Keratinocyte (primary cell): ENCODE measurements at regions not wholly inside any gene's neighbourhood (a gene's known extent, or its start where the extent isn't known, plus 50 kb on each side); places are given as distances from the start of the nearest gene placed in this dataset.
"Not testable (repeated sequence)": the region's sequence is repeated elsewhere in the genome, so short reads cannot be mapped to it uniquely, and the experiment has no call there.

Experiments used
- DNase-seq: peaks from one replicate; pipeline ENCODE4 v3.0.0-alpha.2; 2011; ENCODE audit warnings: low read depth, missing footprints, low spot score
- FAIRE-seq: peaks from 2 replicates; lab custom pipeline; 2011; peaks lifted over from hg19 to GRCh38; lab: Jason Lieb, UNC
- H2AFZ ChIP-seq: 2 replicates; pipeline ENCODE4 v1.6.0; 2012; ENCODE audit warnings: low read length, control low read depth, inconsistent platforms; ENCODE audit not compliant: control insufficient read depth
- H3K27ac ChIP-seq: 2 replicates; pipeline ENCODE4 v1.5.1; 2011; ENCODE audit warnings: low read length; ENCODE audit not compliant: control insufficient read depth, insufficient read depth
- H3K27me3 ChIP-seq: 3 replicates; pipeline ENCODE4 v1.6.0; 2011; ENCODE audit warnings: low read length; ENCODE audit not compliant: control insufficient read depth, insufficient read depth; ENCODE audit errors: extremely low read depth
- H3K36me3 ChIP-seq, 2 experiments: 2 replicates in 1 of 2; 3 replicates in 1 of 2; pipeline ENCODE4 v1.5.1; 2011; ENCODE audit warnings: low read length in 2 of 2, mild to moderate bottlenecking in 1 of 2; ENCODE audit not compliant: control insufficient read depth in 2 of 2, insufficient read depth in 2 of 2; ENCODE audit errors: extremely low read depth in 1 of 2
- H3K4me1 ChIP-seq: 3 replicates; pipeline ENCODE4 v1.5.1; 2011; ENCODE audit warnings: low read length; ENCODE audit not compliant: control insufficient read depth, insufficient read depth; ENCODE audit errors: extremely low read depth
- H3K4me2 ChIP-seq: 3 replicates; pipeline ENCODE4 v1.6.0; 2011; ENCODE audit warnings: low read depth, low read length; ENCODE audit not compliant: control insufficient read depth, insufficient read depth; ENCODE audit errors: extremely low read depth
- H3K4me3 ChIP-seq, 3 experiments: fragments of 200-600 bp in 1 of 3; sonication (generic) in 1 of 3; 2 replicates in 2 of 3; 3 replicates in 1 of 3; pipeline ENCODE4 v1.5.1; 2011 to 2016; ENCODE audit warnings: low read length in 3 of 3, mild to moderate bottlenecking in 3 of 3, control low read depth in 2 of 3, inconsistent platforms in 1 of 3, low read depth in 1 of 3, mixed read lengths in 1 of 3, mixed run types in 1 of 3, moderate library complexity in 1 of 3; ENCODE audit not compliant: control insufficient read depth in 2 of 3, insufficient read depth in 2 of 3; ENCODE audit errors: extremely low read depth in 1 of 3
- H3K79me2 ChIP-seq: 2 replicates; pipeline ENCODE4 v1.6.0; 2012; ENCODE audit warnings: low read length; ENCODE audit not compliant: control insufficient read depth, insufficient read depth
- H3K9ac ChIP-seq: 3 replicates; pipeline ENCODE4 v1.6.0; 2011; ENCODE audit warnings: low read length; ENCODE audit not compliant: control insufficient read depth, insufficient read depth; ENCODE audit errors: extremely low read depth
- H3K9me1 ChIP-seq: 3 replicates; pipeline ENCODE4 v1.6.0; 2011; ENCODE audit warnings: low read length; ENCODE audit not compliant: control insufficient read depth, insufficient read depth; ENCODE audit errors: extremely low read depth
- H3K9me3 ChIP-seq: 2 replicates; pipeline ENCODE4 v1.5.1; 2012; ENCODE audit warnings: low read depth, low read length; ENCODE audit not compliant: control insufficient read depth
- H4K20me1 ChIP-seq: 3 replicates; pipeline ENCODE4 v1.6.0; 2011; ENCODE audit warnings: low read length; ENCODE audit not compliant: control insufficient read depth, insufficient read depth; ENCODE audit errors: extremely low read depth
- CTCF ChIP-seq, 3 experiments: IDR thresholded peaks in 1 of 3; conservative IDR thresholded peaks in 1 of 3; optimal IDR thresholded peaks in 1 of 3; 2 replicates in 2 of 3; 3 replicates in 1 of 3; pipeline versions ENCODE3 to v1.5.1; 2011; ENCODE audit warnings: low read length in 3 of 3, mild to moderate bottlenecking in 3 of 3, moderate library complexity in 2 of 3, control low read depth in 1 of 3, inconsistent platforms in 1 of 3; ENCODE audit not compliant: insufficient read depth in 2 of 3; ENCODE audit errors: extremely low read depth in 1 of 3
- EZH2 ChIP-seq: IDR thresholded peaks from one replicate; pipeline ENCODE4 v1.6.1; 2012; ENCODE audit warnings: inconsistent platforms, mild to moderate bottlenecking, low read length, moderate library complexity
- dilution Hi-C: fragments of 300-500 bp; cut with MboI; formaldehyde crosslinking; loops from one replicate; pipeline ENCODE4 v1.7.0; 2020; ENCODE audit warnings: low sequenced_read_pairs; ENCODE audit not compliant: extremely low pct_ligation_motif_present

DNA sequence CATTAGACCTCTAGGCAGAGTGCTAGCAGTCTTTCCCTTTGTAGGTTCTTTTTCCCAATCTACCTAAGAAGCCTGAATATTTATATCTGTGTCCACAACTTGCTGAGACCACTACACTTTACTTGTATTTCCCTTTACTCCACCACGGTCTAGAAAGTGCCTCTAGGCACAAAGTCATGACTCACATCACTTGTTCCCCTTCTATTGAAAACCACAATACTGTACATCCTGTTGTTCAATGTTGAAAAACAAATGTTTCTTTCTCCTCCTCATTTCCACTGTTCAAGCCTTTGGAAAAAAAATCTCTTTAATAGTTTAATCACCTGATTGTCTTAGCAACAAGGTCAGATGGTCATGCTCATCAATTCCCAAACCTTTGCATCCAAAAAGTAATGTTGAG, 326.7 kb downstream of the GUCY2F start:
- Histone ChIP-seq H3K27me3 (no peaks in the 10 kb centered on the region), H3K4me1 (no peaks in the 10 kb centered on the region), H3K9ac (no peak overlapping the region), H3K36me3 (no peaks in the 10 kb centered on the region), H3K27ac (no peak overlapping the region), H3K9me3 (no peaks in the 10 kb centered on the region), H3K79me2 (no peaks in the 10 kb centered on the region), H3K4me2 (peak overlapping the region; percentile 9), H4K20me1 (no peaks in the 10 kb centered on the region), H2AFZ (no peak overlapping the region), H3K9me1 (no peaks in the 10 kb centered on the region), H3K4me3 (no peak overlapping the region)
- TF ChIP-seq CTCF (optimal IDR thresholded peaks at IDR 0.05 in 1 of 3, IDR thresholded peaks at IDR 0.05 in 1 of 3, conservative IDR thresholded peaks at IDR 0.05 in 1 of 3; ENCODE audit: extremely low read depth in 1 of 3, insufficient read depth in 2 of 3, low read length in 3 of 3) (no peak), EZH2 (no peak)
- dilution Hi-C loops, result no loop called here
- DNase-seq, result no peak
- no peak for FAIRE-seq

DNA sequence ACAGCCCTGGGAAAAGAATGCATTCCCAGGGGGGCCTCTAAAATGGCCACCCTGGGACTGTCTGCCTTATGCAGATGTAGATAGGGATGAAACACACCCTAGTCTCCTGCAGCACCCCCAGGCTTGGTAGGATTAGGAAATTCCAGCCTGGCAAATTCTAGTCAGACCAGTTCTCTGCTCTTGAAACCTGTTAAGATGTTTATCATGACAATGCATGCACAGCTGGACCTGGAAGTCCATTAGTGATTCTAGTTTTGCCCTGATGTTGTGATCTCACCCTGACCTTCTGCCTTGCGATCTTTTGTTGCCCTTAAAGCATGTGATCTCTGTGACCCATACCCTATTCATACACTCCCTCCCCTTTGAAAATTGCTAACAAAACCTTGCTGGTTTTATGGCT, 337.7 kb downstream of the GUCY2F start:
- H4K20me1 ChIP-seq, dilution Hi-C loops, H3K4me3 ChIP-seq, H3K9me3 ChIP-seq, H3K4me1 ChIP-seq, H3K36me3 ChIP-seq, FAIRE-seq, H3K27ac ChIP-seq, H2AFZ ChIP-seq, H3K27me3 ChIP-seq, H3K9me1 ChIP-seq, H3K4me2 ChIP-seq, DNase-seq, H3K9ac ChIP-seq, H3K79me2 ChIP-seq: not testable (repeated sequence)

- dilution Hi-C loops, result no loop called here
- no peak for TF ChIP-seq EZH2
- TF ChIP-seq CTCF (optimal IDR thresholded peaks at IDR 0.05 in 1 of 3, IDR thresholded peaks at IDR 0.05 in 1 of 3, conservative IDR thresholded peaks at IDR 0.05 in 1 of 3; ENCODE audit: extremely low read depth in 1 of 3, insufficient read depth in 2 of 3, low read length in 3 of 3), result no peak
- Histone ChIP-seq H3K9me3 (no peaks in the 10 kb centered on the region), H3K9me1 (no peaks in the 10 kb centered on the region), H3K36me3 (no peaks in the 10 kb centered on the region), H3K4me1 (no peaks in the 10 kb centered on the region), H4K20me1 (no peaks in the 10 kb centered on the region), H2AFZ (no peak overlapping the region), H3K4me2 (no peak overlapping the region), H3K27me3 (no peaks in the 10 kb centered on the region), H3K27ac (no peak overlapping the region), H3K9ac (no peak overlapping the region), H3K79me2 (no peaks in the 10 kb centered on the region), H3K4me3 (no peak overlapping the region)
- FAIRE-seq (no peak), DNase-seq (no peak)
Measured at GRCh38 chrX:109140463-109140862, 341.4 kb downstream of the GUCY2F start.
